ENCODE measurements at regions not wholly inside any gene's neighbourhood (a gene's known extent, or its start where the extent isn't known, plus 50 kb on each side); places are given as distances from the start of the nearest gene placed in this dataset.
A peak's percentile ranks its signal among the peaks of the same experiment; 100 is the strongest.

DNA sequence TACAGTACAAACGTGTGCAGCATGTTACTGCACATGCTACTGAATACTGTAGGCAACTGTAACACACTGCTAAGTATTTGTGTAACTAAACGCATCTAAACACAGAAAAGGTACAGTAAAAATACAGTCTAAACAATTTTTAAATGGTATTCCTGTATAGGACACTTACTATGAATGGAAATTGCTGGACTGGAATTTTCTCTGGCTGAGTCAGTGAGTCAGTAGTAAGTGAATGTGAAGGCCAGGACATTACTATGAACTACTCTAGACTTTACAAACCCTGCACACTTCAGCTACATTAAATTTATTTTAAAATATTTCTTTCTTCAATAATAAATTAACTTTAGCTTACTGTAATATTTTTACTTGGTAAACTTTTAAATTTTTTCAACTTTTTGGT lies 225.0 kb upstream of the TENT5A start:
- Histone ChIP-seq H3K36me3 (ENCODE audit: control insufficient read depth in 1 of 2, insufficient read depth in 2 of 2, low read length in 2 of 2) (no peaks in the 10 kb centered on the region), H4K12ac (ENCODE audit: low read depth, low read length) (no peak overlapping the region), H3K23ac (ENCODE audit: low read length) (no peak overlapping the region), H3K79me2 (ENCODE audit: control insufficient read depth, insufficient read depth, low read length, poor library complexity) (no peaks in the 10 kb centered on the region), H3K4me2 (ENCODE audit: low read length) (no peak overlapping the region), H4K91ac (ENCODE audit: low read depth, low read length) (no peak overlapping the region), H3K14ac (ENCODE audit: low read length) (no peak overlapping the region), H3K27ac (ENCODE audit: low read depth, low read length) (no peak overlapping the region), H3K9ac (ENCODE audit: low read length) (no peak overlapping the region), H3K79me1 (ENCODE audit: low read length) (no peaks in the 10 kb centered on the region), H2BK5ac (ENCODE audit: low read depth, low read length, poor library complexity) (no peak overlapping the region), H2AFZ (ENCODE audit: insufficient read depth, low read length, poor library complexity) (no peak overlapping the region), H2BK120ac (ENCODE audit: insufficient read depth, low read length, poor library complexity) (no peak overlapping the region), H3K18ac (ENCODE audit: low read length) (no peak overlapping the region), H3K4me1 (ENCODE audit: control insufficient read depth in 1 of 2, insufficient read depth in 2 of 2, low read length in 2 of 2) (no peaks in the 10 kb centered on the region), H4K8ac (ENCODE audit: low read depth, low read length) (no peak overlapping the region), H3K4ac (ENCODE audit: low read depth, low read length) (no peak overlapping the region), H3K4me3 (ENCODE audit: low read depth, low read length) (no peak overlapping the region), H2BK12ac (ENCODE audit: low read length) (no peak overlapping the region), H3K27me3 (ENCODE audit: insufficient read depth, low read length) (no peaks in the 10 kb centered on the region), H3K9me3 (ENCODE audit: insufficient read depth, low read depth, low read length) (no peaks in the 10 kb centered on the region), H2AK5ac (ENCODE audit: low read length) (no peak overlapping the region)
- peak in 1 of 2 donors; percentile 38 for DNase-seq
- WGBS (ENCODE audit: extremely low coverage, insufficient coverage, insufficient read length): no CpG with 5 or more reads among the region's 2 CpGs

DNA sequence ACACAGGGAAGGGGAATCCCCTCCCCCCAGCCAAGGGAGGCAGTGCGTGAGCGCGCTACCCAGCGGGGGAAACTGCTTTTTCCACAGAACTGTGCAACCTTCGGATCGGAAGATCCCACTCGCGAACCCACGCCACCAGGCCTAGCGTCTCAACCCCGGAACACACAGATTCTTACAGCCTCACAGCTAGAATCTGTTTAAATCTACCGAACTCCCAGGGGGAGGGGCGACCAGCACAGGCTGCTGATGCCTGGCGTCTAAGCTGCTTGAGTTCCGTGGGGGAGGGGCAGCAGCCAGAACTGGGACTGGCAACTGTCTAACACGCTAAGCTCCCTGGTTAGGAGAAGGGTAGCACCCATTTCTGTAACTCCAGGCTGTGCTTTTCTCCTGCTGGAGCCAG lies 217.3 kb upstream of the TENT5A start:
- WGBS (ENCODE audit: extremely low coverage, insufficient coverage, insufficient read length): no CpG with 5 or more reads among the region's 16 CpGs
- Histone ChIP-seq H3K79me1 (ENCODE audit: low read length) (no peaks in the 10 kb centered on the region), H3K14ac (ENCODE audit: low read length) (no peak overlapping the region)

DNA sequence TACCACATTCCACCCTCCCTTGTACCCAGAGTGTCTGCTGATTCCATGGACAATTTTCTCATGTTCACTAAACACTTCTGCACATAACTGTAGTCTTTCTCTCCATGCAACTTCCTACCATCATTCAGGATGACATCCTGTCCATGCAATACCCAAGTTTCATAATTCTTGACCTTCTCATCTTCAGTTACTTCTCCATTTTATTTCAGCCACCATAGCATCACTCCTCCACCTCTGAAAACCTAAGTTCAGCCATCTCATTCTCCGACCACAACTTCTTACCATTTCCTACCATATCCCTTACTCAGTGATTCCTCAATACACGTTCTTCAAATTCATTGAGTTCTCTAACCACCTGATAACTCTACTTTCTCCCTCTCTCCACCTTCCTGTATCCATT lies 216.5 kb upstream of the TENT5A start:
- peaks cover 0 to 3% of the 10 kb centered on the region in 2 experiments for H3K4me1 ChIP-seq (ENCODE audit: control insufficient read depth in 1 of 2, insufficient read depth in 2 of 2, low read length in 2 of 2)
- H2BK120ac ChIP-seq (ENCODE audit: insufficient read depth, low read length, poor library complexity): no peak overlapping the region
- no peak overlapping the region for H4K12ac ChIP-seq (ENCODE audit: low read depth, low read length)
- H2AK5ac ChIP-seq (ENCODE audit: low read length): no peak overlapping the region
- no peak overlapping the region for H2BK12ac ChIP-seq (ENCODE audit: low read length)
- no peak overlapping the region for H4K91ac ChIP-seq (ENCODE audit: low read depth, low read length)
- H3K9me3 ChIP-seq (ENCODE audit: insufficient read depth, low read depth, low read length): no peaks in the 10 kb centered on the region
- no peak overlapping the region for H2AFZ ChIP-seq (ENCODE audit: insufficient read depth, low read length, poor library complexity)
- H3K36me3 ChIP-seq (ENCODE audit: control insufficient read depth in 1 of 2, insufficient read depth in 2 of 2, low read length in 2 of 2): no peaks in the 10 kb centered on the region
- H3K4me2 ChIP-seq (ENCODE audit: low read length): no peak overlapping the region
- H3K27me3 ChIP-seq (ENCODE audit: insufficient read depth, low read length): no peaks in the 10 kb centered on the region
- no peak overlapping the region for H3K18ac ChIP-seq (ENCODE audit: low read length)
- H3K4me3 ChIP-seq (ENCODE audit: low read depth, low read length): no peak overlapping the region
- no peak overlapping the region for H2BK5ac ChIP-seq (ENCODE audit: low read depth, low read length, poor library complexity)
- H3K27ac ChIP-seq (ENCODE audit: low read depth, low read length): no peak overlapping the region
- WGBS (ENCODE audit: extremely low coverage, insufficient coverage, insufficient read length): 100% methylated on average over 2 of the region's 2 CpGs
- no peak overlapping the region for H4K8ac ChIP-seq (ENCODE audit: low read depth, low read length)
- H3K9ac ChIP-seq (ENCODE audit: low read length): no peak overlapping the region
- H3K79me2 ChIP-seq (ENCODE audit: control insufficient read depth, insufficient read depth, low read length, poor library complexity): no peaks in the 10 kb centered on the region
- H3K23ac ChIP-seq (ENCODE audit: low read length): no peak overlapping the region
- no peaks in the 10 kb centered on the region for H3K79me1 ChIP-seq (ENCODE audit: low read length)
- DNase-seq: no peak
- no peak overlapping the region for H3K4ac ChIP-seq (ENCODE audit: low read depth, low read length)
- no peak overlapping the region for H3K14ac ChIP-seq (ENCODE audit: low read length)

More for the DNA sequence above, 217.3 kb upstream of the TENT5A start:
- Histone ChIP-seq H3K4ac (ENCODE audit: low read depth, low read length) (no peak overlapping the region), H3K9ac (ENCODE audit: low read length) (no peak overlapping the region), H3K9me3 (ENCODE audit: insufficient read depth, low read depth, low read length) (no peaks in the 10 kb centered on the region), H4K91ac (ENCODE audit: low read depth, low read length) (no peak overlapping the region), H3K36me3 (ENCODE audit: control insufficient read depth in 1 of 2, insufficient read depth in 2 of 2, low read length in 2 of 2) (no peaks in the 10 kb centered on the region), H2BK120ac (ENCODE audit: insufficient read depth, low read length, poor library complexity) (no peak overlapping the region), H3K4me2 (ENCODE audit: low read length) (no peak overlapping the region), H3K18ac (ENCODE audit: low read length) (no peak overlapping the region), H4K12ac (ENCODE audit: low read depth, low read length) (no peak overlapping the region), H3K27ac (ENCODE audit: low read depth, low read length) (no peak overlapping the region), H2AFZ (ENCODE audit: insufficient read depth, low read length, poor library complexity) (no peak overlapping the region), H4K8ac (ENCODE audit: low read depth, low read length) (no peak overlapping the region), H2BK12ac (ENCODE audit: low read length) (no peak overlapping the region), H3K23ac (ENCODE audit: low read length) (no peak overlapping the region), H3K4me1 (ENCODE audit: control insufficient read depth in 1 of 2, insufficient read depth in 2 of 2, low read length in 2 of 2) (peaks cover 0 to 3% of the 10 kb centered on the region in 2 experiments), H3K79me2 (ENCODE audit: control insufficient read depth, insufficient read depth, low read length, poor library complexity) (no peaks in the 10 kb centered on the region), H3K27me3 (ENCODE audit: insufficient read depth, low read length) (no peaks in the 10 kb centered on the region), H2AK5ac (ENCODE audit: low read length) (no peak overlapping the region), H2BK5ac (ENCODE audit: low read depth, low read length, poor library complexity) (no peak overlapping the region), H3K4me3 (ENCODE audit: low read depth, low read length) (no peak overlapping the region)
- no peak for DNase-seq

DNA sequence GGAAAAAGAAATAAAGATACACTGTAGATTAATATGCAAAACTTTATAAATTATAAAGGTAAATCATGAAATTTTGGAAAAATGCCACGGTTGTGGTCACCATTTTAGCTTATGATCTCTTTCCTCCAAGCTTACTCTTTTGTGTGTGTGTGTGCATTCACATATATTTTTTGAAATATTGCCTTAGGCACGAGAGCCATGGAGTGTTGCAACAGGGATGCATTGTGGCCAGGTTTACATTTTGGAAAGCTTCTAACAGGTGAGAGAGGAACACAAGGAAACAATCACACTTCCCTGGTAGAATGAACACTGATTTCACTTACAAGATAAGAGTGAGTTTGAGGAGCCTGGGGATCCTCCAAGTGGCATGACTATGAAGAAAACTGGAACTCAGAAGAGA lies 214.5 kb upstream of the TENT5A start:
- Histone ChIP-seq H3K4me1 (ENCODE audit: control insufficient read depth in 1 of 2, insufficient read depth in 2 of 2, low read length in 2 of 2) (peaks cover 0 to 3% of the 10 kb centered on the region in 2 experiments), H4K8ac (ENCODE audit: low read depth, low read length) (no peak overlapping the region), H3K9ac (ENCODE audit: low read length) (no peak overlapping the region), H4K12ac (ENCODE audit: low read depth, low read length) (no peak overlapping the region), H3K14ac (ENCODE audit: low read length) (no peak overlapping the region), H3K36me3 (ENCODE audit: control insufficient read depth in 1 of 2, insufficient read depth in 2 of 2, low read length in 2 of 2) (no peaks in the 10 kb centered on the region), H3K27ac (ENCODE audit: low read depth, low read length) (no peak overlapping the region), H3K27me3 (ENCODE audit: insufficient read depth, low read length) (no peaks in the 10 kb centered on the region), H4K91ac (ENCODE audit: low read depth, low read length) (no peak overlapping the region), H3K9me3 (ENCODE audit: insufficient read depth, low read depth, low read length) (no peaks in the 10 kb centered on the region), H3K79me1 (ENCODE audit: low read length) (no peaks in the 10 kb centered on the region), H3K4me2 (ENCODE audit: low read length) (no peak overlapping the region), H3K4me3 (ENCODE audit: low read depth, low read length) (no peak overlapping the region), H2BK120ac (ENCODE audit: insufficient read depth, low read length, poor library complexity) (no peak overlapping the region), H3K79me2 (ENCODE audit: control insufficient read depth, insufficient read depth, low read length, poor library complexity) (no peaks in the 10 kb centered on the region), H2AFZ (ENCODE audit: insufficient read depth, low read length, poor library complexity) (no peak overlapping the region), H2AK5ac (ENCODE audit: low read length) (no peak overlapping the region), H3K4ac (ENCODE audit: low read depth, low read length) (no peak overlapping the region), H2BK5ac (ENCODE audit: low read depth, low read length, poor library complexity) (no peak overlapping the region), H3K23ac (ENCODE audit: low read length) (no peak overlapping the region), H3K18ac (ENCODE audit: low read length) (no peak overlapping the region), H2BK12ac (ENCODE audit: low read length) (no peak overlapping the region)
- no CpG with 5 or more reads among the region's 2 CpGs for WGBS (ENCODE audit: extremely low coverage, insufficient coverage, insufficient read length)
- DNase-seq: peak in 1 of 2 donors; percentile 32

Data from trophoblast cell (in vitro differentiated cells and primary cell).